ENCODE measurements at regions not wholly inside any gene's neighbourhood (a gene's known extent, or its start where the extent isn't known, plus 50 kb on each side); places are given as distances from the start of the nearest gene placed in this dataset.

DNA sequence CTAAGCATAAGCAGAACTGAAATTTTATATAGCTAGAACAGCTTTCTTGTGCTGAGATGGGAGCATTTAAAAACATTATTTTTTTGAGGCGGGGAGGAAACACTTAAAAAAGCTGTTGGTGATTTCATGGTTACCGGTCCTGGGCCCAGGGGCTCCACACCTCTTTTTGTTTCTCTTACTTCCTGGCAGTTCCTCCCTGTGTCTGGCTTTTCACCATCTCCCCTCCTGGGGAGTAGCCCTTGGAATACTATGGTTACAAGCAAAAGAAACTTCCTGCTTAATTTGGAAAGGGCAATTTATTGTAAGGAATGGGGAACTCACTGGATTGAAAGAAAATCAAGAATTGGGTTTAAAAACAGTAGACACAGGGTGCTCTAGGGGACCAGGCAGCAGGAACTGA is 105.1 kb downstream of the SLC24A2 start:
- no peak for DNase-seq
- H4K5ac ChIP-seq (ENCODE audit: insufficient read length, low read depth, low read length): no peak overlapping the region
- Mint-ChIP-seq H3K4me3 (no peak overlapping the region), H3K4me1 (peaks cover 21 to 30% of the 10 kb centered on the region in 2 experiments), H3K27me3 (ENCODE audit: low read depth) (no peaks in the 10 kb centered on the region), H3K36me3 (ENCODE audit: insufficient read depth in 1 of 3, low read depth in 3 of 3) (peaks cover 14 to 25% (median 24%) of the 10 kb centered on the region in 3 experiments), H3K9me3 (peaks cover 17 to 32% of the 10 kb centered on the region in 2 experiments), H3K27ac (peak overlapping the region in 1 of 3 experiments; percentile 85; a peak in 5 of 7 replicates)
- H2BK20ac ChIP-seq (ENCODE audit: low read depth, low read length, poor library complexity, severe bottlenecking): no peak overlapping the region
- H2AK5ac ChIP-seq (ENCODE audit: insufficient read length, low read length): no peak overlapping the region
- H3K9me3 ChIP-seq (ENCODE audit: control insufficient read depth, low read depth, low read length): peaks cover 6% of the 10 kb centered on the region
- no peaks in the 10 kb centered on the region for H3K79me1 ChIP-seq (ENCODE audit: insufficient read depth, low read depth, low read length, poor library complexity, severe bottlenecking)
- no peak overlapping the region for H2BK5ac ChIP-seq (ENCODE audit: insufficient read length, low read length)
- no peaks in the 10 kb centered on the region for H3K23me2 ChIP-seq (ENCODE audit: insufficient read length, low read depth, low read length, poor library complexity, severe bottlenecking)
- H3T11ph ChIP-seq (ENCODE audit: low read length): no peak overlapping the region
- TF ChIP-seq, protein P1, sequence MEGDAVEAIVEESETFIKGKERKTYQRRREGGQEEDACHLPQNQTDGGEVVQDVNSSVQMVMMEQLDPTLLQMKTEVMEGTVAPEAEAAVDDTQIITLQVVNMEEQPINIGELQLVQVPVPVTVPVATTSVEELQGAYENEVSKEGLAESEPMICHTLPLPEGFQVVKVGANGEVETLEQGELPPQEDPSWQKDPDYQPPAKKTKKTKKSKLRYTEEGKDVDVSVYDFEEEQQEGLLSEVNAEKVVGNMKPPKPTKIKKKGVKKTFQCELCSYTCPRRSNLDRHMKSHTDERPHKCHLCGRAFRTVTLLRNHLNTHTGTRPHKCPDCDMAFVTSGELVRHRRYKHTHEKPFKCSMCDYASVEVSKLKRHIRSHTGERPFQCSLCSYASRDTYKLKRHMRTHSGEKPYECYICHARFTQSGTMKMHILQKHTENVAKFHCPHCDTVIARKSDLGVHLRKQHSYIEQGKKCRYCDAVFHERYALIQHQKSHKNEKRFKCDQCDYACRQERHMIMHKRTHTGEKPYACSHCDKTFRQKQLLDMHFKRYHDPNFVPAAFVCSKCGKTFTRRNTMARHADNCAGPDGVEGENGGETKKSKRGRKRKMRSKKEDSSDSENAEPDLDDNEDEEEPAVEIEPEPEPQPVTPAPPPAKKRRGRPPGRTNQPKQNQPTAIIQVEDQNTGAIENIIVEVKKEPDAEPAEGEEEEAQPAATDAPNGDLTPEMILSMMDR (conservative IDR thresholded peaks at IDR 0.05): no peak
- no peak overlapping the region for H3K23ac ChIP-seq (ENCODE audit: insufficient read length, low read depth, low read length)
- peaks cover 8% of the 10 kb centered on the region for H3K4me1 ChIP-seq (ENCODE audit: insufficient read depth, low read length)
- no peak overlapping the region for H2BK120ac ChIP-seq (ENCODE audit: low read depth, low read length, poor library complexity, severe bottlenecking)
- no peak overlapping the region for H4K91ac ChIP-seq (ENCODE audit: insufficient read length, low read depth, low read length)
- no peak overlapping the region for H4K8ac ChIP-seq (replicated peaks; ENCODE audit: insufficient read length, low read depth, low read length)
- H3K9ac ChIP-seq (ENCODE audit: extremely low read depth, insufficient read length, low read length): no peak overlapping the region
- no peak overlapping the region for H2BK15ac ChIP-seq (ENCODE audit: low read depth, low read length)
- no peak overlapping the region for H3K14ac ChIP-seq (ENCODE audit: insufficient read depth, low read length)
- no peaks in the 10 kb centered on the region for H3K27me3 ChIP-seq (ENCODE audit: insufficient read depth, low read length)
- no peaks in the 10 kb centered on the region for H3K79me2 ChIP-seq (ENCODE audit: insufficient read depth, low read length)
- no peak overlapping the region for H2AFZ ChIP-seq (ENCODE audit: low read length)
- H4K20me1 ChIP-seq (ENCODE audit: control insufficient read depth, insufficient read depth, insufficient read length): no peaks in the 10 kb centered on the region
- no peak overlapping the region for H2BK12ac ChIP-seq (ENCODE audit: insufficient read length, low read depth, low read length)
- H3K4ac ChIP-seq (ENCODE audit: low read depth, low read length): no peak overlapping the region
- no peak overlapping the region for H3K56ac ChIP-seq (ENCODE audit: insufficient read length, low read depth, low read length)
- WGBS (ENCODE audit: extremely low coverage, insufficient read length, low lambda C conversion rate): no CpG with 5 or more reads among the region's 2 CpGs
- H3K27ac ChIP-seq (ENCODE audit: insufficient read length, low read depth, low read length): no peak overlapping the region
- H3K4me2 ChIP-seq (ENCODE audit: insufficient read depth, insufficient read length, low read length): no peak overlapping the region
- no peak overlapping the region for H3K18ac ChIP-seq (ENCODE audit: insufficient read length, low read depth, low read length)
